ENCODE measurements at regions not wholly inside any gene's neighbourhood (a gene's known extent, or its start where the extent isn't known, plus 50 kb on each side); places are given as distances from the start of the nearest gene placed in this dataset.

DNA sequence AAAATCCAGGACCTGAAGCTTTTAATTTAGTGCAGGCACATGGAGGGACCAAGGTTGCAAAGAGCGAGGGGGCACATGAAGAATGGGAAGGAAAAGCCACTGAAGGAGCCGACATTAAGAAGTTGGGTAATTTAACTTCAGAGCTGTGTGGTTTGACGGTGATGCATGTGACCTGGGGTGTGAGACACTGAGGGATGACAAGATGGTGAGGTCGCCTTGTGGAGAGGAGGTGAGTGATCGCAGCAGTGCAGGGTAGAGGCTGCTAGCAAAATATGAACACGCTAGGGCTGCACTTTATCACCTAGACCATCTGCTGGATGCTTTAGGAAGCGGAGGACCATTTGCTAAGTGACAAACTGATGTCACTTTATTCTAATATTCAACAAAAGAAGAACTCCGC is 339.0 kb upstream of the KIF2A start:
- TF ChIP-seq, protein P1, sequence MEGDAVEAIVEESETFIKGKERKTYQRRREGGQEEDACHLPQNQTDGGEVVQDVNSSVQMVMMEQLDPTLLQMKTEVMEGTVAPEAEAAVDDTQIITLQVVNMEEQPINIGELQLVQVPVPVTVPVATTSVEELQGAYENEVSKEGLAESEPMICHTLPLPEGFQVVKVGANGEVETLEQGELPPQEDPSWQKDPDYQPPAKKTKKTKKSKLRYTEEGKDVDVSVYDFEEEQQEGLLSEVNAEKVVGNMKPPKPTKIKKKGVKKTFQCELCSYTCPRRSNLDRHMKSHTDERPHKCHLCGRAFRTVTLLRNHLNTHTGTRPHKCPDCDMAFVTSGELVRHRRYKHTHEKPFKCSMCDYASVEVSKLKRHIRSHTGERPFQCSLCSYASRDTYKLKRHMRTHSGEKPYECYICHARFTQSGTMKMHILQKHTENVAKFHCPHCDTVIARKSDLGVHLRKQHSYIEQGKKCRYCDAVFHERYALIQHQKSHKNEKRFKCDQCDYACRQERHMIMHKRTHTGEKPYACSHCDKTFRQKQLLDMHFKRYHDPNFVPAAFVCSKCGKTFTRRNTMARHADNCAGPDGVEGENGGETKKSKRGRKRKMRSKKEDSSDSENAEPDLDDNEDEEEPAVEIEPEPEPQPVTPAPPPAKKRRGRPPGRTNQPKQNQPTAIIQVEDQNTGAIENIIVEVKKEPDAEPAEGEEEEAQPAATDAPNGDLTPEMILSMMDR (IDR thresholded peaks at IDR 0.05), result no peak
- TF ChIP-seq POLR2A (IDR thresholded peaks at IDR 0.05), result no peak

Data from body of pancreas (tissue), 4 donors.